Upper lobe of right lung (tissue), 1 donor: ENCODE measurements at regions not wholly inside any gene's neighbourhood (a gene's known extent, or its start where the extent isn't known, plus 50 kb on each side); places are given as distances from the start of the nearest gene placed in this dataset.

Experiments used
- ATAC-seq: fragments of 200-7000 bp; cut with Tn5 transposase; one replicate; pipeline ENCODE4 v1.9.1; 2020; ENCODE audit warnings: mild to moderate bottlenecking, moderate library complexity
- DNase-seq: peaks from one replicate; pipeline ENCODE4 v3.0.0-alpha.2; 2020
- H3K27ac ChIP-seq: fragments of 200-600 bp; one replicate; pipeline ENCODE4 v1.8.0; 2022
- H3K27me3 ChIP-seq: fragments of 200-600 bp; one replicate; pipeline ENCODE4 v1.8.0; 2022; ENCODE audit warnings: mild to moderate bottlenecking
- H3K36me3 ChIP-seq: fragments of 200-600 bp; one replicate; pipeline ENCODE4 v1.8.0; 2022
- H3K4me1 ChIP-seq: fragments of 200-600 bp; one replicate; pipeline ENCODE4 v1.8.0; 2022
- H3K4me3 ChIP-seq: fragments of 200-600 bp; one replicate; pipeline ENCODE4 v1.8.0; 2022; ENCODE audit warnings: mild to moderate bottlenecking
- H3K9me3 ChIP-seq: fragments of 200-600 bp; one replicate; pipeline ENCODE4 v1.8.0; 2022
- intact Hi-C: fragments of 100-400 bp; cut with DNase I; formaldehyde crosslinking; loops from one replicate; pipeline ENCODE4 v1.11.0; 2022
- TF ChIP-seq, protein P1 (sequence below): fragments of 200-600 bp; IDR thresholded peaks from one replicate; pipeline ENCODE4 v1.8.0; 2022; ENCODE audit warnings: antibody characterized with exemption
- donor health status: DM: no; HTN: yes; CAD: no; lungs with severe emphysema.

DNA sequence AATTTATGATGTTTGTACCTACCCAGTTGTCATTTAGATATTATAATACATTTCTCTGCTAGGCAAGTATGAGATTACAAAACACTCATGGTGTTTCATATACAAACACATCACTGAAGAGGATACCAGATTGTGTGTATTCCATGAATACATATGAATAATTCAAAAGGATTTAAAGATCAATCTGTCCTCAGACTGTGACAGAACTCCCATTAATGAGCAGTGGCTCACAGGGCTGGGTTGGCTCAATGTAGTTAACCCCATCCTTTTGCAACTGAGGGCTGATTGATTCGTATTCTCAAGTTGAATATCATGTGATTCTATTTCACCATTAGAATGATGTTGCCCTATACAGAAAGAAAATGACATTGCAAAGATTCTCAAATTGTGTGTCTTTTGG lies 79.6 kb upstream of the SPANXN2 start:
- intact Hi-C loops = no loop called here
- H3K9me3 ChIP-seq = no peaks in the 10 kb centered on the region
- H3K27me3 ChIP-seq = no peaks in the 10 kb centered on the region
- no peaks in the 10 kb centered on the region for H3K36me3 ChIP-seq
- no peak overlapping the region for H3K27ac ChIP-seq
- ATAC-seq (no peak), DNase-seq (no peak)
- TF ChIP-seq, protein P1, sequence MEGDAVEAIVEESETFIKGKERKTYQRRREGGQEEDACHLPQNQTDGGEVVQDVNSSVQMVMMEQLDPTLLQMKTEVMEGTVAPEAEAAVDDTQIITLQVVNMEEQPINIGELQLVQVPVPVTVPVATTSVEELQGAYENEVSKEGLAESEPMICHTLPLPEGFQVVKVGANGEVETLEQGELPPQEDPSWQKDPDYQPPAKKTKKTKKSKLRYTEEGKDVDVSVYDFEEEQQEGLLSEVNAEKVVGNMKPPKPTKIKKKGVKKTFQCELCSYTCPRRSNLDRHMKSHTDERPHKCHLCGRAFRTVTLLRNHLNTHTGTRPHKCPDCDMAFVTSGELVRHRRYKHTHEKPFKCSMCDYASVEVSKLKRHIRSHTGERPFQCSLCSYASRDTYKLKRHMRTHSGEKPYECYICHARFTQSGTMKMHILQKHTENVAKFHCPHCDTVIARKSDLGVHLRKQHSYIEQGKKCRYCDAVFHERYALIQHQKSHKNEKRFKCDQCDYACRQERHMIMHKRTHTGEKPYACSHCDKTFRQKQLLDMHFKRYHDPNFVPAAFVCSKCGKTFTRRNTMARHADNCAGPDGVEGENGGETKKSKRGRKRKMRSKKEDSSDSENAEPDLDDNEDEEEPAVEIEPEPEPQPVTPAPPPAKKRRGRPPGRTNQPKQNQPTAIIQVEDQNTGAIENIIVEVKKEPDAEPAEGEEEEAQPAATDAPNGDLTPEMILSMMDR = no peak
- no peaks in the 10 kb centered on the region for H3K4me1 ChIP-seq
- H3K4me3 ChIP-seq = no peak overlapping the region

DNA sequence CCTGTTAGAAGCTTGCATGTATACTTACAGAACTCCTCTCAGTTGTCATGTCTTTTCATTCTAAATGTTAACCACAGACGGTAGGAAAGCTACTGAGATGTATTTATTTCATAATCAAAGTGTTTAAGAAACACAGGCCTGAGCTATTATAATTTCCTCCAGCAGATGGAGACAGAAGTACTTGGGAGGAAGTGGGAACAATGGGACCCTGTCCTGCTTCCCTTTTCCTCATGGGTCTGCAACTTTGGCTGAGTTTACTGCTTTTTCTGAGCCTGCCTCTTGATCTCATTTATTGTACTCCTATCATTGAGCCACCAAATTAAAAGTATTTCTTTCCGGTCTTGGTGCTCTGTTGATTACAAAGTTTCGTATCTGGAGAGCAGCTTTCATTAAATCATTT lies 67.7 kb upstream of the SPANXN2 start:
- H3K27ac ChIP-seq = no peak overlapping the region
- no peaks in the 10 kb centered on the region for H3K36me3 ChIP-seq
- no peaks in the 10 kb centered on the region for H3K27me3 ChIP-seq
- H3K4me3 ChIP-seq = no peak overlapping the region
- no peaks in the 10 kb centered on the region for H3K9me3 ChIP-seq
- TF ChIP-seq, protein P1 = peak; percentile 23
- intact Hi-C loops = no loop called here
- ATAC-seq (no peak), DNase-seq (no peak)
- H3K4me1 ChIP-seq = no peaks in the 10 kb centered on the region

DNA sequence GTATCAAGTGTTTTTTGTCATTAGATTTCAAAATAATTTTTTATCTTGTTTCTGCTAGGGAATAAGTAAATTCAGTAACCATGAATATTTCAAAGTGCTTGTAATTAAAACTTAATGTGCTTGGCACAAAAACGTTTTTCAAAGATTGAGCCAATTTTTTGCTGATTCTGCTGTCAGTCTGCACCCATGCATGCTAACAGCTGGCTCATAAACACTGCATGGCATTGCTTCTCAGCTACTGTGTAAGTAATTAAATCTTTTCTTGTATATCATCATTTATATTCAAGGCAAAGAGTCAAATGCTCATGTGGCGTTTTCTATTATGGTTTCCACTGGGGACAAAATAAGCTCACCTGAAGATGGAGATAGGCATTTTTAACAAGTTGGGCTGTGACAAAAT lies 66.8 kb upstream of the SPANXN2 start:
- no peaks in the 10 kb centered on the region for H3K36me3 ChIP-seq
- no peak for DNase-seq
- no peaks in the 10 kb centered on the region for H3K4me1 ChIP-seq
- no peak for ATAC-seq
- TF ChIP-seq, protein P1 = no peak
- H3K9me3 ChIP-seq = no peaks in the 10 kb centered on the region
- H3K27me3 ChIP-seq = no peaks in the 10 kb centered on the region
- no peak overlapping the region for H3K27ac ChIP-seq
- H3K4me3 ChIP-seq = no peak overlapping the region
- intact Hi-C loops = no loop called here

DNA sequence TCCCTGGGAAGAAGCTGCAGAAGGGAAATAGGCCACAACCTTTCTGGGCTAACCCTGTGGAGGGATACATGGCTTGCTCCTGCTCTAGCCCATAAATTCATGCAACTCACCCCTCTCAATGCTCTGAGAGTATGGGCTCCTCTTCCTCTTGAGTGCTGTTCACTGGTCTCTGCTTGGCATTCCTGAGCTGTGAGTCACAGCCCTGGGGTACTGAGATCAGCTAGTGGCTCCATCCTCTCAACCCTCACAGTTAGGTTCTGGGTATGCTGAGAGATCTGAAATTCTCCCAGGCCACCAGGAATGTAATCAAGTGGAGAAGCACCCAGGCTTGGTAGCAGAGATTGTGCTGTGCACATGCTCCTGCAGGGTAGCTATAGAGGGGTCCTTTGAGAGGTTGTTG lies 60.6 kb upstream of the SPANXN2 start:
- no peaks in the 10 kb centered on the region for H3K27me3 ChIP-seq
- no peak overlapping the region for H3K4me3 ChIP-seq
- TF ChIP-seq, protein P1 = no peak
- H3K27ac ChIP-seq = no peak overlapping the region
- H3K9me3 ChIP-seq = no peaks in the 10 kb centered on the region
- peak; percentile 12 for ATAC-seq
- H3K4me1 ChIP-seq = no peaks in the 10 kb centered on the region
- intact Hi-C loops = no loop called here
- no peak for DNase-seq
- no peaks in the 10 kb centered on the region for H3K36me3 ChIP-seq
